GM12878 (cell line): ENCODE measurements at regions not wholly inside any gene's neighbourhood (a gene's known extent, or its start where the extent isn't known, plus 50 kb on each side); places are given as distances from the start of the nearest gene placed in this dataset.

ENCODE experiments used
- EP300 ChIP-seq, 2 experiments: fragments of 150-350 bp in 1 of 2; IDR thresholded peaks; 2 replicates each; pipeline ENCODE4 v1.6.1; 2011 to 2012; ENCODE audit warnings: low read depth in 2 of 2, low read length in 2 of 2, borderline replicate concordance in 1 of 2, improper control_type of control experiment in 1 of 2, inconsistent platforms in 1 of 2; ENCODE audit not compliant: control insufficient read depth in 1 of 2
- EZH2 ChIP-seq: IDR thresholded peaks from 2 replicates; pipeline ENCODE4 v1.6.1; 2012; ENCODE audit warnings: low read depth, mild to moderate bottlenecking, control low read depth, inconsistent platforms, low read length, borderline replicate concordance; ENCODE audit not compliant: control insufficient read depth
- POLR2A ChIP-seq: IDR thresholded peaks from 2 replicates; pipeline ENCODE4 v1.6.1; 2011; ENCODE audit warnings: low read depth, mild to moderate bottlenecking, low read length
- RAD51 ChIP-seq: fragments of 450-650 bp; IDR thresholded peaks from 2 replicates; pipeline ENCODE4 v1.6.1; 2016; ENCODE audit warnings: moderate library complexity, mild to moderate bottlenecking, inconsistent platforms
- TF ChIP-seq, protein P1 (sequence below), 3 experiments: IDR thresholded peaks in 2 of 3; conservative IDR thresholded peaks in 1 of 3; 2 replicates each; pipeline ENCODE4 v1.5.1; 2011; ENCODE audit warnings: low read depth in 3 of 3, low read length in 3 of 3, mild to moderate bottlenecking in 3 of 3, control low read depth in 2 of 3, moderate library complexity in 2 of 3, inconsistent platforms in 1 of 3, mixed read lengths in 1 of 3; ENCODE audit not compliant: control insufficient read depth in 2 of 3, insufficient read depth in 1 of 3; ENCODE audit errors: extremely low read depth in 1 of 3
- TF ChIP-seq, protein P2 (sequence below): fragments of 450-650 bp; formaldehyde crosslinking; IDR thresholded peaks from 2 replicates; pipeline ENCODE4 v1.4.0; 2022; ENCODE audit warnings: mild to moderate bottlenecking, moderate library complexity

DNA sequence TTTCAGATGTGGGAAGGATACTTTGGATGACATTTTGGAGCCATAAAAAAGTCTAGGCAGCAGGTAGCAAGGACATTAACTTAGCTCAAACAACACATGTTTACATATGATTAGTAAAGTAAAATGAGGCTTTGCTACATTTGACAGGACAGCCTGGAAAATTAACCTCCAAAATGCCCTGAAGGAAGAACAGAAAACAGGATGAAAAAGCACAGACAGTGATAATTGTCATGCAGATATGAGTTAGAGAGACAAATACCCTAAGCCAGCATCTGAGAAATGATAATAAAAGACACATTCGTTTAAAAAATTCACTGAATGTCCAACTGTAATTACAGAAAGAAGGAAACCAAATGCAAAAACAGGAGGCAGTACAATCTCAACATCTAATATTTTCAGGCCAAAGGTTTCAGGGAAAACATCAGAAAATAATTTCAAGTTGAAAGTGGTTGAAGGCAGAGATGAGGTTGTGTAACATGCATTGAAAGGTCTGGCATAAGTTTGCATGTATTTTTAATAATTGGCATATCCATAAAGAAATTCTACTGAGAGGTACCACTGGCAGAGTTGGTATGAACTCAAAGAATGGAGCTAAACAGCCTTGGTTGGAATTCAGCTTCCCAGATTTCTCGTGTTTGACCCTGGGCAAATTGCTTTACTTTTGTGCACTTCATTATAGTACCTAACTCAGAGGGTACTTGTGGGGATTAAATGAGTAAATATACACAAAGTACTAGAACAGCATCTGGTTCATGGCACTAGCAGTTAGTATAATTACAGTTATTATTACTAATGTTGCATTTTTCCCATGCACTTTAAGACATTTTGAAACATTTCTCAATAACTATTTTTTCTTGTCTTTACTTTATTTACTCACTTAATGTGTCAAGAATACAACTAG lies 54.4 kb upstream of the MAP9 start:
- TF ChIP-seq, protein P1, sequence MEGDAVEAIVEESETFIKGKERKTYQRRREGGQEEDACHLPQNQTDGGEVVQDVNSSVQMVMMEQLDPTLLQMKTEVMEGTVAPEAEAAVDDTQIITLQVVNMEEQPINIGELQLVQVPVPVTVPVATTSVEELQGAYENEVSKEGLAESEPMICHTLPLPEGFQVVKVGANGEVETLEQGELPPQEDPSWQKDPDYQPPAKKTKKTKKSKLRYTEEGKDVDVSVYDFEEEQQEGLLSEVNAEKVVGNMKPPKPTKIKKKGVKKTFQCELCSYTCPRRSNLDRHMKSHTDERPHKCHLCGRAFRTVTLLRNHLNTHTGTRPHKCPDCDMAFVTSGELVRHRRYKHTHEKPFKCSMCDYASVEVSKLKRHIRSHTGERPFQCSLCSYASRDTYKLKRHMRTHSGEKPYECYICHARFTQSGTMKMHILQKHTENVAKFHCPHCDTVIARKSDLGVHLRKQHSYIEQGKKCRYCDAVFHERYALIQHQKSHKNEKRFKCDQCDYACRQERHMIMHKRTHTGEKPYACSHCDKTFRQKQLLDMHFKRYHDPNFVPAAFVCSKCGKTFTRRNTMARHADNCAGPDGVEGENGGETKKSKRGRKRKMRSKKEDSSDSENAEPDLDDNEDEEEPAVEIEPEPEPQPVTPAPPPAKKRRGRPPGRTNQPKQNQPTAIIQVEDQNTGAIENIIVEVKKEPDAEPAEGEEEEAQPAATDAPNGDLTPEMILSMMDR (IDR thresholded peaks at IDR 0.05 in 2 of 3, conservative IDR thresholded peaks at IDR 0.05 in 1 of 3; ENCODE audit: control insufficient read depth in 2 of 3, extremely low read depth in 1 of 3, insufficient read depth in 1 of 3, low read depth in 3 of 3, low read length in 3 of 3): no peak
- TF ChIP-seq RAD51: no peak
- TF ChIP-seq POLR2A: no peak
- TF ChIP-seq, protein P2, sequence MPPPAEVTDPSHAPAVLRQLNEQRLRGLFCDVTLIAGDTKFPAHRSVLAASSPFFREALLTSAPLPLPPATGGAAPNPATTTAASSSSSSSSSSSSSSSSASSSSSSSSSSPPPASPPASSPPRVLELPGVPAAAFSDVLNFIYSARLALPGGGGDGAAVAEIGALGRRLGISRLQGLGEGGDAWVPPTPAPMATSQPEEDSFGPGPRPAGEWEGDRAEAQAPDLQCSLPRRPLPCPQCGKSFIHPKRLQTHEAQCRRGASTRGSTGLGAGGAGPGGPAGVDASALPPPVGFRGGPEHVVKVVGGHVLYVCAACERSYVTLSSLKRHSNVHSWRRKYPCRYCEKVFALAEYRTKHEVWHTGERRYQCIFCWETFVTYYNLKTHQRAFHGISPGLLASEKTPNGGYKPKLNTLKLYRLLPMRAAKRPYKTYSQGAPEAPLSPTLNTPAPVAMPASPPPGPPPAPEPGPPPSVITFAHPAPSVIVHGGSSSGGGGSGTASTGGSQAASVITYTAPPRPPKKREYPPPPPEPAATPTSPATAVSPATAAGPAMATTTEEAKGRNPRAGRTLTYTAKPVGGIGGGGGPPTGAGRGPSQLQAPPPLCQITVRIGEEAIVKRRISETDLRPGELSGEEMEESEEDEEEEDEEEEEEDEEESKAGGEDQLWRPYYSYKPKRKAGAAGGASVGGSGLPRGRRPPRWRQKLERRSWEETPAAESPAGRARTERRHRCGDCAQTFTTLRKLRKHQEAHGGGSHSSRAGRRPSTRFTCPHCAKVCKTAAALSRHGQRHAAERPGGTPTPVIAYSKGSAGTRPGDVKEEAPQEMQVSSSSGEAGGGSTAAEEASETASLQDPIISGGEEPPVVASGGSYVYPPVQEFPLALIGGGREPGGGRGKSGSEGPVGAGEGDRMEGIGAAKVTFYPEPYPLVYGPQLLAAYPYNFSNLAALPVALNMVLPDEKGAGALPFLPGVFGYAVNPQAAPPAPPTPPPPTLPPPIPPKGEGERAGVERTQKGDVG (CRISPR knock-in tag): no peak
- no peak for TF ChIP-seq EZH2
- TF ChIP-seq EP300 (IDR thresholded peaks at IDR 0.05; ENCODE audit: borderline replicate concordance in 1 of 2, control insufficient read depth in 1 of 2, low read depth in 2 of 2, low read length in 2 of 2): no peak
